ENCODE measurements at regions not wholly inside any gene's neighbourhood (a gene's known extent, or its start where the extent isn't known, plus 50 kb on each side); places are given as distances from the start of the nearest gene placed in this dataset.
"Not testable (repeated sequence)": the region's sequence is repeated elsewhere in the genome, so short reads cannot be mapped to it uniquely, and the experiment has no call there.

- DNase-seq (ENCODE audit: low spot score), result no peak
Measured at GRCh38 chr7:21317966-21318915, 109.6 kb upstream of the SP4 start.

DNA sequence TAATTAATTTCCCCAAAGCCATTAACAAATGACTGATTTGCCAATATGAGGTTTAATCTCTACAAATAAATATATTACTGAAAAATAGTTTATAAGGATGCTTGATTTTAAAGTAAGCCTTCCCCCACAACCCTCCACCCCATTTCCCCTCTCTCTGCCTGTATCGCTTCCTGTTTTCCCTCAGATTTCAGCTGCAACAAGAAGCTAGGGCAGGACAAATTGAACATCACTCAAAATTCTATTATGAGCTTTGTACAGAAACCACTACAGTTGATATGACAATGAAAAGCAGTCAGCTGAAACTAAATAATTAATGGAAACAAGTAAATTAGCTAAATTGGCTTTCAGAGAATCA lies 109.0 kb upstream of the SP4 start:
- DNase-seq (ENCODE audit: low spot score), result no peak

DNA sequence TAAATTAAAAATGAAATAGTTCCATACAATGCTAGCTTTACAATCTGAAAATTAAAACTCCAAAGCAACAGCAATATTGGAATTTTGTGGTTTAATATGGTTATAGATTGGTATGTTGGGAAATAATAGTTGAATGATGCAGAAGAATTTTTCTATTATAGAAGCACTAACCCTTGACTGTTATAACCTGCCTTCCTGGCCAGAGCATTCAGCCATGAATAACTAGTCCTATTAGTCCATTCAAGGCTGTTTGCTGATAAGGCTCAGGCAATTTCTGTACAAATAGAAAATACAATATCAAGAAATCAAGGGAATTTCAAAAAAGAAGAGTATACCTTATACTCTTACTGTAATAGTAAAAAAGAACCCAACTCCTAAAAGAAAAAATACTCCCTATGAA lies 101.6 kb upstream of the SP4 start:
- no peak for DNase-seq (ENCODE audit: low spot score)

DNA sequence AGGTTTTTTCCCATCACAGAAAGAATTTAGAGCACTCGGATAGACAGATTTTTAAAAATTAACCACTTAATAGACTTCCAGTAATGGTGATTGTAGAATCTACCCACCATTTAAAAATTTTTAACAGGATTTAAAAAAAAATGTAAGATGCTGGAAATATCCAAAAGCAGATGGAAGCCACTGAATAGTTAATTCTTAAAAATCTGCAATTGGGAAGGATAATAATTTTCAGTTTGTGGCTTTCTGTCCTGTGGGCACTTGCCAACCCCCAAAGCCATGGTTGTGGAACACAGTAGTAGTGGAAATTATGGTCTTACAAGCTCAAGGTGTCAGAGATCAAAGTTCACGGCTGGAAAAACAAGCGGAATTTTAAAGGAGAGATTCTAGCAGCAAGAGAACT lies 101.0 kb upstream of the SP4 start:
- no peak for DNase-seq (ENCODE audit: low spot score)

GRCh38 chr7:21327422-21328409 lies 100.2 kb upstream of the SP4 start:
- no peak for DNase-seq (ENCODE audit: low spot score)

- DNase-seq (ENCODE audit: low spot score), result no peak
Measured at GRCh38 chr7:21330462-21331178, 97.3 kb upstream of the SP4 start.

GRCh38 chr7:21334906-21335305 lies 93.0 kb upstream of the SP4 start:
- peak; percentile 15 for DNase-seq (ENCODE audit: low spot score)

- DNase-seq (ENCODE audit: low spot score), result no peak
Measured at GRCh38 chr7:21336743-21337142, 91.1 kb upstream of the SP4 start.

DNA sequence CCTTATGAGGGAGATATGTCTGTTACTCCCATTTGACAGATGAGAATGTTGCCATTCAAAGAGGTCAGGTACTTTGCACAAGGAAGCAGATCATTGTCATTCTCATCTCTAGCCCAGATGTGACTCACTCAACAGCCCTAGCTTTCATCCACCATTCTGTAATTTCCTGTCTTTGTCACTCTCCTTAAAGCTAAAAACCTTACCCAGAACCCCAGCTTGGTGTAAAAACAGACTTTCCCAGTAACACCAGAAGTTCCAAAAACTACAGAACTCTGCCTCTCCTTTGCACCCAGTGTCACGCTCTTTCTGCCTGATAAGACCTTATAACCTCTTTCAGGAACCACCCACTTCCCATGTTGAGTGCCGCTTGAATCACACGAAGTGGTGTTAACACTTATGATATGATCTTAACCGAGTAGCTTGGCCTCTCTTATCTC lies 89.1 kb upstream of the SP4 start:
- no peak for DNase-seq (ENCODE audit: low spot score)

GRCh38 chr7:21344900-21345299 lies 83.0 kb upstream of the SP4 start:
- DNase-seq (ENCODE audit: low spot score), result not testable (repeated sequence)

GRCh38 chr7:21345361-21345760 lies 82.5 kb upstream of the SP4 start:
- no peak for DNase-seq (ENCODE audit: low spot score)

DNA sequence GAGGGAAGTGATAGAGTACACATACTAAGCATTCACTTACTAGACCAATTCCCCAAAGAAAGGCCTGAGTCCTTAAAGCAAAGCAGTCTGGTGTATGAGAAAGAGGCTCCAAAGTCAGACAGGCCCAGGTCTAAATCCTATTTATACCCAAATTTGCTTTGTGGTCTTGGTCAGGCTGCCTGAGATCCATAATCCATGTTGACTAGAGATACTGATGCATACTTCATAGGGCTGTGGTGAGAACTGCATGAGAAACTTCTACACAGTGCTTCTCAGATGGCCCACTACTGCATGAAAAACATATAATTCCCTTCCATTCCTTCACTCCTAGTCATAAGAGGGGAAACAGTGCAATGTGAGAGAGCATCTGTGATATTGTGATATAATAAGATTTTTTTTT lies 81.6 kb upstream of the SP4 start:
- no peak for DNase-seq (ENCODE audit: low spot score)

DNA sequence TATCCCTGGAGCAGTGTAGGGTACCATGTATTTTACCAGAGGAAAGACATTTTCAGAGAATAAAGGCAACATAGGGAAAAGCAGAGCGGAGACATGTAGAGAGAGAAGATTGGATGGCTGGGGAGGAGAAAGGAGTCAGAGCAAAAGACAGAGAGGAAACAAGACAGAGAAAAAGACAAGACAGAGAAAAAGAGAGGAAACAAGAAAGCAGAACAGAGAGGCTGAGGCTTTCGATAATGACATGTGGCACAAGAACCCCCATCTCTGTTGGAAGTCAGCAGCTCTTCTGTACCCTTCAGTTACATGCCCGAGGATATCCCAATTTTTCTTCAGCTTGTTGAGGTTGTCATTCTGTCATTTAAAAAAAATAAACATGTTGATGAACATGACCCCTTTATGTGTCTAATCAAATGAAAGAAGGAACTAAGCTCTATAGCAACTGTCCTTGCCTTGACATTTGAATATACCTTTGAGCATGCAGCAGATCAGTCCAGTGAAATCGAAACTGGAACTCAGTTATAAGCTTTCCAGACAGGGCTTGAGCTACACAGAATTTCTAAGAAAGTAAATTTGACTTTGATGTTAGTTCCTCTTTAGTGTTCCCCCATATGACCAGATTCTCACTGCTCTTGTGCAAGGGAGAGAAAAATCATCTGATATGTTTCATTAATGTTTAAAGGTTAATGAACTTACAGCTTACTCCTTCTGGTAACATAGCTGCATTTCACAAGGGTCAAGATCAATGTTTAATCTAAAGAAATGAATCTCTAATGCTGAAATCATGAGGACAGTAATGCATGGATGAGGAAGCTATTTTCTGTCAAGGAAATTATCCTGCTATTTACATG lies 75.1 kb upstream of the SP4 start:
- no peak for DNase-seq (ENCODE audit: low spot score)

DNA sequence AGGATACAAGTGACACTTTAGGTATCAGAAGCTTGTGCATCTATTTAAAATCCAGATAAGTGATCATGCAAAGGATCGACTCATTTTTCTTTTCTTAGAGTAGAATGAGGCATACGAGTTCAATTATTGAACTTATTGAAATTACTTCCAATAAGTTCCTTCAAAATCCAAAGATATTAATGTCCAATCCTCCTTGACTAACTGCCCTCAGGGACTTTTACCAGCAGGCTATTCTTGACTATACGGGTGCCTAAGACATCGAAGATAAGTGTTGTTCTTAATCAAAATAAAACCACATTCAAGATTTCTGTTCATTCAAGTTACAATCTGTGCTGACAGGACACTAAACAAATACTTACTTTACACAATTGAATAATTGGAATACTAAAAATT lies 74.5 kb upstream of the SP4 start:
- no peak for DNase-seq (ENCODE audit: low spot score)

DNA sequence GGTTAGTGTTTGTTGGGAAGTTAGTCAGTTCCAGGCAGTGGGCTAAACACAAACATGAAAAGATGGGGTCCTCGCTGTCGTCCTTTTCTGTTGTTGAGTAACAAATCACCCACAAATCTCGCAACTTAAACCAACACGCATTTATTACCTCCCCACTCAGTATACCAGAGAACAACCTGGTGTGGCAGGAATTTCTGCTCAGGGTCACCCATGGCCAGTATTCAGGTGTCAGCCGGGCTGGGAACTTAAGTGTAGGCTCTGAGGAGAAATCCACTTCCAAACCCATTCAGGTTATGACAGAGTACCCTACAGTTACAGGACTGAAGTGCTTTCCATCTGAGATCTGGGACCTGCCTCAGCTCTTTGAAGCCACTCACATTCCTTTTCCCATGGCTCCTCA lies 73.6 kb upstream of the SP4 start:
- no peak for DNase-seq (ENCODE audit: low spot score)

GRCh38 chr7:21355406-21355874 lies 72.4 kb upstream of the SP4 start:
- peak; percentile 41 for DNase-seq (ENCODE audit: low spot score)

- DNase-seq (ENCODE audit: low spot score), result no peak
Measured at GRCh38 chr7:21356616-21357015, 71.3 kb upstream of the SP4 start.

DNA sequence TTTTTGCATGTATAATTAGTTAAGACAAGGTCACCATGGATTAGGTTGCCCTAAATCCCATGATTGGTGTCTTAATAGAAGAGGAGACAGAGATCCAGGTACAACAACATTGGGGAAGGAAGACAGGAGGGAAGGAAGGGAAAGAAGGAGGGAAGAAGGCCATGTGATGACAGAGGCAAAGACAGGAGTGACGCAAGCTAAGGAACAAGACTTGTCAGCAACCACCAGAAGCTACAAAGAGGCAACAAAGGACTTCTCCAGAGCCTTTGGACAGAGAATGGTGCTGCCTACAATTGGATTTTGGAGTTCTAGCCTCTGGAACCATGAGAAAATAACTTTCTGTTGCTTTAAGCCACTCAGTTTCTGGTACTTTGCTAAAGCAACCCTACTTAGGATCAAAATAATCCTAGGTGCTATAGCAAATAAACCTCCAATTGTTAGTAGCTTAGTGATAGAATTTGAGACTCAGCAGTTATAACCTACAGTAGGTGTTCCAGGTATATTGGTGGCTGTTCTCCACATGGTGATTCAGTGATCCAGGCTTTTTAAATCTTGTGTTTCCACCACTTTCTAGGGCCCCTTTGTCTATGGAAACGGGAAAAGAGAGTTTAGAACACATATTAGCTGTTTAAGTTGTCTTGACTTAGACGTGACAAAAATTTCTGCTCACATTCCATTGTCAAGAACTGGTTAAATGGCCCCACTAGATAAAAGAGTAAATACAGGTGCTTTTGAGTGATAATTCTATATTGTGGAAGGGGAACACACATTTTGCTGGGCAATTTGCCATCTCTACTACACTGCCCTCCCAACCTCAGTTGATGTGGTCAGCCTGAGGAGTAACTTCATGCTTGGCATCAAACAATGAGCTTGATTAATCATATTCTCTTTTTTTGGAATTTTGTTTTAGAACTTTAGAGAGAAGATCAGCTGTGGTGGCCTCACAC lies 70.5 kb upstream of the SP4 start:
- peak; percentile 43 for DNase-seq (ENCODE audit: low spot score)

DNA sequence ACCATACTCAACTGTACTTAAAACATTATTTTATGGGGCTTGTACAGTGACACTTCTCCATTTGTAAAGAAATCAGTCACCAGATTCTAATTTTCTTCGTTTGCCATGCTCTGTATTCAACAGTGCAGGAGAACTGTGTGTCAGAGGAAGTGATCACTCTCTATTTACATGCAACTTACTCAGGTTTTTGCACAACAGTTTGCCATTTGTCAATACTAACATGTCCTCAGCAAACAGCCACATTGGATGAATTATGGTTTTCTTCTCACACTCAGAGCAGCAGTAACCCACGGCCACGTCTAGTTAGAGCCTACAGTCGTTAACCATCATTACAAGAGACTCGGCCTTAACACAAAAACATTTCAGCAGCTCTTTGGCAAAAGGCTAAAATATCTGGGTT lies 69.2 kb upstream of the SP4 start:
- no peak for DNase-seq (ENCODE audit: low spot score)

DNA sequence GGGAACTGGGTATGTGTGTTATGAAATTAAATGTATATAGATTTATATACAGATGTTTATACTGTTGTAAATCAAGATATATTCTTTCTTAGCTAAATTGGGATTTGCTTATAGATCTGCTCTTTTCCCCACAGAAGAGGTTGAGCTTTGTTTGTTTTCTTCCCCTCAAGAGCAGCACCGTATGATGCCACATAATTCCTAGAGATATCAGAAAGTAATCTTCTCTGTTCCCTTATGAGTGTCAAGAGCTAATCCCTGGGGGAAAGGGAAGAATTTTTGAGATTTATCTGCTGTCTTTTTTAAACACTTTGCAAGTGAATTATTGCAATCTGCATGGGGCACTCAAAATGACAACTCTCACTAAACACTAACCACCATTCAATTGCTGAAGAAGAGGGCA lies 68.7 kb upstream of the SP4 start:
- DNase-seq (ENCODE audit: low spot score), result no peak

All from hematopoietic multipotent progenitor cell treated with erythropoietin and hydrocortisone succinate and interleukin-3 and kit ligand, for 17 days (in vitro differentiated cells).